Femur (tissue), 1 donor: ENCODE measurements at regions not wholly inside any gene's neighbourhood (a gene's known extent, or its start where the extent isn't known, plus 50 kb on each side); places are given as distances from the start of the nearest gene placed in this dataset.
"Not testable (repeated sequence)": the region's sequence is repeated elsewhere in the genome, so short reads cannot be mapped to it uniquely, and the experiment has no call there.

Experiments used
- DNase-seq: peaks from one replicate; pipeline ENCODE4 v3.0.0-alpha.2; 2017

GRCh38 chr5:172525307-172525995 is 71.1 kb upstream of the SH3PXD2B start:
- no peak for DNase-seq

- DNase-seq, result no peak
Observed at GRCh38 chr5:172524573-172525021, 70.3 kb upstream of the SH3PXD2B start.

GRCh38 chr5:172523146-172523745 is 68.9 kb upstream of the SH3PXD2B start:
- no peak for DNase-seq

GRCh38 chr5:172521338-172521932 is 67.1 kb upstream of the SH3PXD2B start:
- no peak for DNase-seq

- DNase-seq, result no peak
Observed at GRCh38 chr5:172511952-172512351, 57.6 kb upstream of the SH3PXD2B start.

- DNase-seq, result peak; percentile 29
Observed at GRCh38 chr5:172509405-172509781, 55.1 kb upstream of the SH3PXD2B start.

- DNase-seq, result peak; percentile 7
Observed at GRCh38 chr5:172508471-172509404, 54.4 kb upstream of the SH3PXD2B start.

- not testable (repeated sequence) for DNase-seq
Observed at GRCh38 chr5:172507485-172507884, 53.2 kb upstream of the SH3PXD2B start.

- DNase-seq, result peak; percentile 5
Observed at GRCh38 chr5:172506921-172507320, 52.6 kb upstream of the SH3PXD2B start.

GRCh38 chr5:172506251-172506650 is 51.9 kb upstream of the SH3PXD2B start:
- peak; percentile 9 for DNase-seq

- peak; percentile 2 for DNase-seq
Observed at GRCh38 chr5:172505845-172506244, 51.5 kb upstream of the SH3PXD2B start.

- peak; percentile 18 for DNase-seq
Observed at GRCh38 chr5:172505403-172505759, 51.1 kb upstream of the SH3PXD2B start.

- DNase-seq, result peak; percentile 86
Observed at GRCh38 chr5:172504701-172505402, 50.5 kb upstream of the SH3PXD2B start.

- peak; percentile 51 for DNase-seq
Observed at GRCh38 chr5:172503925-172504700, 49.8 kb upstream of the SH3PXD2B start.
